ENCODE measurements at regions not wholly inside any gene's neighbourhood (a gene's known extent, or its start where the extent isn't known, plus 50 kb on each side); places are given as distances from the start of the nearest gene placed in this dataset.

DNA sequence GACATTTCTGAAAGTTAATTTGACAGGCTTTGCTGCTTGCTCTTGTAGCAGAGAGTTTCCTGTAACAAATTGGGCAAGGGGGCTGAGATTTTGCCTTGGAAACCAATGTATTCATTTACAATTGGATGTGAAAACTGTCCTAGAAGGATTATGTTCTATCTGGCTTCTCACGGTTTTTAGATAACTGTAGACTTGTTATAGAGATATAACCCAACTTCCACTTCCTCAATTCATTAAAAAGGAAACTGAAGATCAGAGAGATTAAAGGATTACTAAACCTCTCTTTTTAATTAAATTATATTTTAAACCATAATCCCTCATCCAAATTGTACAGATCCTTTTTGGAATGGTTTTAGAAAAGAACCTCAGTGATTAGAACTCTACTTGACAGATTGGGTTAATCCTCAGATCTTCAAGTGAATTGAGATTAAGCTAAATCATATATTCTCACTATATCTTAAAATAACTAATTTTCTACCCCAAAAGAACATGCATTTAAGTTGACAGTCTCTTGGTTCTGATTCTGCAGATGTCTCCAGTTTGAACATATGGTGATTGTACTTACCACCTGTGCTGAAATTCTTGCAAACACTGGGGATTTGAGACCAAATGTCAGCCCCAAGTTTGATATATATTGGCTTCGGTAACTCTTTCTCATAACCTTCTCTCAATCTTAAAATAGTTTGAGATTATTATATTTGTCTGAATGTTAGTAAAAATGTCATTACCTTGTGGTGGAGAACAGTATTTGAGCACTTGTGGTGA lies 130.1 kb upstream of the C9orf72 start:
- no peaks in the 10 kb centered on the region for H3K79me1 ChIP-seq (ENCODE audit: low read depth, low read length)
- no peak overlapping the region for H2AFZ ChIP-seq (ENCODE audit: low read length)
- H4K91ac ChIP-seq (replicated peaks; ENCODE audit: insufficient read length, low read length): no peak overlapping the region
- H3K9ac ChIP-seq (replicated peaks in 1 of 4; ENCODE audit: extremely low read depth in 1 of 4, low read depth in 3 of 4, low read length in 3 of 4): no peak overlapping the region
- H3K36me3 ChIP-seq (ENCODE audit: control insufficient read depth in 2 of 4, insufficient read depth in 4 of 4, low read length in 3 of 4): no peaks in the 10 kb centered on the region
- no peaks in the 10 kb centered on the region for H4K20me1 ChIP-seq (replicated peaks in 1 of 2; ENCODE audit: control insufficient read depth in 1 of 2, insufficient read depth in 2 of 2, low read length in 2 of 2)
- H4K8ac ChIP-seq (ENCODE audit: extremely low read depth, insufficient read depth, low read length): no peak overlapping the region
- H2AK5ac ChIP-seq (ENCODE audit: low read depth, low read length): no peak overlapping the region
- H3K56ac ChIP-seq (replicated peaks; ENCODE audit: insufficient read length, low read depth, low read length): no peak overlapping the region
- no peak for FAIRE-seq
- no peak overlapping the region for H2BK120ac ChIP-seq (replicated peaks; ENCODE audit: low read depth, low read length)
- H3K4me2 ChIP-seq (ENCODE audit: insufficient read depth in 1 of 2, low read depth in 2 of 2, low read length in 2 of 2): no peak overlapping the region
- no peak overlapping the region for H3K18ac ChIP-seq (ENCODE audit: extremely low read depth, low read length)
- H3K4me1 ChIP-seq (replicated peaks in 1 of 4; ENCODE audit: control insufficient read depth in 3 of 4, insufficient read depth in 4 of 4, low read length in 3 of 4): no peaks in the 10 kb centered on the region
- ChIA-PET POLR2A (ENCODE audit: partially characterized antibody) (no interaction called here), CTCF (ENCODE audit: partially characterized antibody) (interaction anchor here (0.7 kb wide), 1 partner anchor 246 kb away, joined by 3 read pairs; no protein-coding TSS in a partner anchor)
- TF ChIP-seq, protein P1, sequence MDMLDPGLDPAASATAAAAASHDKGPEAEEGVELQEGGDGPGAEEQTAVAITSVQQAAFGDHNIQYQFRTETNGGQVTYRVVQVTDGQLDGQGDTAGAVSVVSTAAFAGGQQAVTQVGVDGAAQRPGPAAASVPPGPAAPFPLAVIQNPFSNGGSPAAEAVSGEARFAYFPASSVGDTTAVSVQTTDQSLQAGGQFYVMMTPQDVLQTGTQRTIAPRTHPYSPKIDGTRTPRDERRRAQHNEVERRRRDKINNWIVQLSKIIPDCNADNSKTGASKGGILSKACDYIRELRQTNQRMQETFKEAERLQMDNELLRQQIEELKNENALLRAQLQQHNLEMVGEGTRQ (IDR thresholded peaks at IDR 0.05; ENCODE audit: low read length): no peak
- TF ChIP-seq TAF1 (IDR thresholded peaks at IDR 0.05; ENCODE audit: low read depth, low read length): no peak
- TF ChIP-seq NRF1 (IDR thresholded peaks at IDR 0.05; ENCODE audit: low read depth, low read length): no peak
- H3K23ac ChIP-seq (ENCODE audit: insufficient read length): no peak overlapping the region
- H2BK20ac ChIP-seq (ENCODE audit: low read length): no peak overlapping the region
- H4K5ac ChIP-seq (ENCODE audit: insufficient read length, low read depth, low read length): no peak overlapping the region
- 87% methylated on average over 2 of the region's 2 CpGs; no CpG with 5 or more reads in 1 of the 2 experiments for WGBS, 2 experiments (ENCODE audit: extremely low coverage in 1 of 2, insufficient coverage in 1 of 2, insufficient read length in 1 of 2, insufficient replicate concordance in 2 of 2, low coverage in 1 of 2, low lambda C conversion rate in 2 of 2, missing lambda C conversion rate in 1 of 2)
- no peak overlapping the region for H3K27ac ChIP-seq (ENCODE audit: low read depth, low read length)
- no peak overlapping the region for H3K4me3 ChIP-seq (ENCODE audit: extremely low read depth in 1 of 4, insufficient read depth in 2 of 4, low read depth in 3 of 4, low read length in 4 of 4)
- H2BK15ac ChIP-seq (ENCODE audit: low read length): no peak overlapping the region
- H3K23me2 ChIP-seq (ENCODE audit: low read depth, low read length): no peaks in the 10 kb centered on the region
- H3K14ac ChIP-seq (ENCODE audit: insufficient read length): no peak overlapping the region
- H2BK12ac ChIP-seq (ENCODE audit: low read depth, low read length): no peak overlapping the region
- no peaks in the 10 kb centered on the region for H3K9me3 ChIP-seq (ENCODE audit: insufficient read depth in 2 of 2, low read depth in 1 of 2, low read length in 1 of 2)
- no peak overlapping the region for H3K4ac ChIP-seq (replicated peaks; ENCODE audit: insufficient read length, low read depth, low read length)
- H3K79me2 ChIP-seq (ENCODE audit: control insufficient read depth in 1 of 2, insufficient read depth in 2 of 2, low read length in 2 of 2): no peaks in the 10 kb centered on the region
- no peak for DNase-seq (ENCODE audit: low read depth in 1 of 2, low spot score in 2 of 2)
- peaks cover 0 to 1% (median 0%) of the 10 kb centered on the region in 4 experiments; a peak in 1 of 7 replicates for H3K27me3 ChIP-seq (replicated peaks in 1 of 4; ENCODE audit: control insufficient read depth in 3 of 4, extremely low read depth in 1 of 4, insufficient read depth in 3 of 4, low read length in 3 of 4)
- H2BK5ac ChIP-seq (ENCODE audit: low read depth, low read length): no peak overlapping the region
